Karpas-422 (cell line): ENCODE measurements at regions not wholly inside any gene's neighbourhood (a gene's known extent, or its start where the extent isn't known, plus 50 kb on each side); places are given as distances from the start of the nearest gene placed in this dataset.

ENCODE experiments used
- DNase-seq: peaks from one replicate; pipeline ENCODE4 v3.0.0-alpha.2; 2015
- H2AFZ ChIP-seq: fragments of 200-600 bp; sonication (generic); 2 replicates; pipeline ENCODE4 v1.6.1; 2014; ENCODE audit warnings: antibody characterized with exemption, low read length, mixed read lengths
- H3K27ac ChIP-seq: fragments of 200-600 bp; sonication (generic); 2 replicates; pipeline ENCODE4 v1.5.1; 2014; ENCODE audit warnings: mild to moderate bottlenecking, low read length, moderate library complexity
- H3K27me3 ChIP-seq: fragments of 200-600 bp; sonication (generic); 2 replicates; pipeline ENCODE4 v1.6.1; 2014; ENCODE audit warnings: low read length, mixed read lengths
- H3K36me3 ChIP-seq: fragments of 200-600 bp; sonication (generic); 2 replicates; pipeline ENCODE4 v1.6.1; 2014; ENCODE audit warnings: low read length, mixed read lengths; ENCODE audit not compliant: insufficient read depth
- H3K4me1 ChIP-seq: fragments of 200-600 bp; sonication (generic); 2 replicates; pipeline ENCODE4 v1.6.1; 2014; ENCODE audit warnings: mild to moderate bottlenecking, low read length, mixed read lengths
- H3K4me2 ChIP-seq: fragments of 200-600 bp; sonication (generic); 2 replicates; pipeline ENCODE4 v1.6.1; 2014; ENCODE audit warnings: low read length, low read depth, mild to moderate bottlenecking; ENCODE audit not compliant: poor library complexity, severe bottlenecking
- H3K4me3 ChIP-seq: fragments of 200-600 bp; sonication (generic); 2 replicates; pipeline ENCODE4 v1.5.1; 2014; ENCODE audit warnings: mild to moderate bottlenecking, antibody characterized with exemption, low read length, mixed read lengths
- H3K79me2 ChIP-seq: fragments of 200-600 bp; sonication (generic); 2 replicates; pipeline ENCODE4 v1.6.1; 2014; ENCODE audit warnings: mild to moderate bottlenecking, low read length, mixed read lengths
- H3K9ac ChIP-seq: fragments of 200-600 bp; sonication (generic); 2 replicates; pipeline ENCODE4 v1.6.0; 2014; ENCODE audit warnings: low read length
- H3K9me2 ChIP-seq: fragments of 200-600 bp; sonication (generic), shearing (Covaris generic); replicated peaks from 2 replicates; pipeline ENCODE4 v1.6.0; 2014; ENCODE audit warnings: mild to moderate bottlenecking, low read length, moderate library complexity; ENCODE audit not compliant: insufficient read depth
- H3K9me3 ChIP-seq: fragments of 300-700, 200-600 bp; sonication (generic); 2 replicates; pipeline ENCODE4 v1.6.1; 2014; ENCODE audit warnings: low read length, mixed read lengths
- H4K20me1 ChIP-seq: fragments of 200-600 bp; sonication (generic); 2 replicates; pipeline ENCODE4 v1.6.1; 2014; ENCODE audit warnings: mild to moderate bottlenecking, antibody characterized with exemption, low read length, low read depth; ENCODE audit not compliant: insufficient read depth

DNA sequence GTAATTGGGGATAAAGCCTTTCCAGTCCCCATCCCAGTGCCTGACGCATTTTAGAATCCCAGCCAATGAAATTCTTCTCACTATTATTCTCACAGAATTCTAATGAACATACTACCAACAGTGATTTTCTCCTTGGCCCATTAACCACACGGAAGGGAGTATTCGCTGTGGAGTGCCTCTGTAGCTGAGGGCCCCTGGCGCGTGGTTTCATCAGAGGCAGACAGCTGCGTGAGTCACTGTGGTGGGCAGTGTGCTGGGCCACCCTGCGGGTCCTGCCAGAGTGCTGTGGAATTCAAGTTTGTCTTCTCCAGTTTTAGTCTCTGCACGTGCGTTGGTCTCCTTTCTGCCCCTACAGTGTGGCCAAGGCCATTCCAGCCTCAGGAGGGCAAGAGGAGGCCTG is 335.4 kb upstream of the FAT1 start:
- no peaks in the 10 kb centered on the region for H3K9me2 ChIP-seq
- DNase-seq = no peak

GRCh38 chr4:187059895-187060294 is 336.2 kb upstream of the FAT1 start:
- no peak overlapping the region for H2AFZ ChIP-seq
- no peak for DNase-seq

More for the DNA sequence above, 335.4 kb upstream of the FAT1 start:
- H2AFZ ChIP-seq = no peak overlapping the region
- H3K4me2 ChIP-seq = no peak overlapping the region
- H3K9me3 ChIP-seq = no peaks in the 10 kb centered on the region
- H3K79me2 ChIP-seq = no peaks in the 10 kb centered on the region
- no peaks in the 10 kb centered on the region for H3K4me1 ChIP-seq
- no peaks in the 10 kb centered on the region for H3K36me3 ChIP-seq
- H3K9ac ChIP-seq = no peak overlapping the region
- H3K4me3 ChIP-seq = no peak overlapping the region
- no peaks in the 10 kb centered on the region for H3K27me3 ChIP-seq
- no peak overlapping the region for H3K27ac ChIP-seq
- no peaks in the 10 kb centered on the region for H4K20me1 ChIP-seq

DNA sequence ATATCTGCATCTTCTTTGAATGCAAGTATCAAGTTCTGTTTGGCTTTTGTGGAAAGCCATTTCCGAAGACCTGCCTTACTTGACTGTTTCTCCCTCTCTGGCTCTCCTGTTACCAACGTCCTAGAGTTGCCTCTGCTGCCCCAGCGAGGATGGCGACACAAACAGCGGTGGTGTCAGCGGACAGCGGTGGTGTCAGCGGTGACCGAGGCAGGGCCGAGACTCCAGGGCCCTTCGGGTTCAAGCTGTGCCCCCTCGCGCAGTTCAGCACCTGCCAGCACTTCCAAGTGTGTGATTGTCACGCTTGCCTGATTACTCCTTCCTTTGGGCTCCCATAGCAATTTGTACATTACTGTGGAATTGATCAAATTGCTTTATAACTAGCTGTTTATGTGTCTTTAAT is 336.9 kb upstream of the FAT1 start:
- Histone ChIP-seq H3K36me3 (no peaks in the 10 kb centered on the region), H3K27ac (no peak overlapping the region), H2AFZ (no peak overlapping the region), H3K9me2 (no peaks in the 10 kb centered on the region), H3K9me3 (no peaks in the 10 kb centered on the region), H3K9ac (no peak overlapping the region), H3K79me2 (no peaks in the 10 kb centered on the region), H3K4me1 (no peaks in the 10 kb centered on the region), H3K4me3 (no peak overlapping the region), H3K27me3 (no peaks in the 10 kb centered on the region), H4K20me1 (no peaks in the 10 kb centered on the region), H3K4me2 (no peak overlapping the region)
- DNase-seq = no peak

More at GRCh38 chr4:187059895-187060294, 336.2 kb upstream of the FAT1 start:
- Histone ChIP-seq H3K4me3 (no peak overlapping the region), H3K9me2 (no peaks in the 10 kb centered on the region), H3K27ac (no peak overlapping the region), H3K4me2 (no peak overlapping the region), H3K36me3 (no peaks in the 10 kb centered on the region), H3K79me2 (no peaks in the 10 kb centered on the region), H3K9ac (no peak overlapping the region), H3K27me3 (no peaks in the 10 kb centered on the region), H3K9me3 (no peaks in the 10 kb centered on the region), H4K20me1 (no peaks in the 10 kb centered on the region), H3K4me1 (no peaks in the 10 kb centered on the region)

GRCh38 chr4:187063251-187063650 is 339.6 kb upstream of the FAT1 start:
- no peaks in the 10 kb centered on the region for H4K20me1 ChIP-seq
- no peaks in the 10 kb centered on the region for H3K79me2 ChIP-seq
- H3K27ac ChIP-seq = no peak overlapping the region
- no peaks in the 10 kb centered on the region for H3K36me3 ChIP-seq
- H3K4me1 ChIP-seq = no peaks in the 10 kb centered on the region
- H3K4me2 ChIP-seq = no peak overlapping the region
- DNase-seq = no peak
- no peak overlapping the region for H2AFZ ChIP-seq
- H3K9me3 ChIP-seq = no peaks in the 10 kb centered on the region
- no peaks in the 10 kb centered on the region for H3K9me2 ChIP-seq
- H3K9ac ChIP-seq = no peak overlapping the region
- H3K4me3 ChIP-seq = no peak overlapping the region
- H3K27me3 ChIP-seq = no peaks in the 10 kb centered on the region

GRCh38 chr4:187064033-187064432 is 340.4 kb upstream of the FAT1 start:
- Histone ChIP-seq H3K4me1 (no peaks in the 10 kb centered on the region), H2AFZ (no peak overlapping the region), H3K27ac (no peak overlapping the region), H4K20me1 (no peaks in the 10 kb centered on the region), H3K79me2 (no peaks in the 10 kb centered on the region), H3K9me3 (no peaks in the 10 kb centered on the region), H3K9me2 (no peaks in the 10 kb centered on the region), H3K4me3 (no peak overlapping the region), H3K27me3 (no peaks in the 10 kb centered on the region), H3K4me2 (no peak overlapping the region), H3K36me3 (no peaks in the 10 kb centered on the region), H3K9ac (no peak overlapping the region)
- DNase-seq = no peak

DNA sequence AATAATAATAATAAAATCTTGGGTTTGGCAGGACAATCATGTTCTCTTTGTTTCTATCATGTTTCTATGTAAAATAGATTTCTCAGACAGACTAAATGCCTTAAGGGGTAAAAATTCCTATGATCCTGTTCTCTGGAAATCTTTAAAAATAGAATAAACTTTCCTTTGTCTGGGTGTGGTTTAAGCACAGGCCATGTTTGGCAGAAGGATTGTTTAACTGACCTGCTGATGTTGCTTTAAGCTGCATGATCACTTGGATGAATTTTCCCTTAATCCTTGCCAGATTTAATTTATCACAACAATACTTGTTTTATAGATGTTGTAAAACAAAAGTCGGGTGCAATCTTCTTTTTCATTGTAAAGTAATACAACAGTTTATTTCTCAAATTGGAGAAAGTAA is 341.7 kb upstream of the FAT1 start:
- no peak overlapping the region for H3K9ac ChIP-seq
- H3K4me1 ChIP-seq = no peaks in the 10 kb centered on the region
- no peak overlapping the region for H3K27ac ChIP-seq
- H3K36me3 ChIP-seq = no peaks in the 10 kb centered on the region
- H2AFZ ChIP-seq = no peak overlapping the region
- H3K79me2 ChIP-seq = no peaks in the 10 kb centered on the region
- H3K9me2 ChIP-seq = no peaks in the 10 kb centered on the region
- no peak overlapping the region for H3K4me3 ChIP-seq
- no peaks in the 10 kb centered on the region for H3K9me3 ChIP-seq
- no peak overlapping the region for H3K4me2 ChIP-seq
- no peak for DNase-seq
- H3K27me3 ChIP-seq = no peaks in the 10 kb centered on the region
- no peaks in the 10 kb centered on the region for H4K20me1 ChIP-seq

GRCh38 chr4:187065806-187066205 is 342.1 kb upstream of the FAT1 start:
- H2AFZ ChIP-seq = no peak overlapping the region
- H3K9me3 ChIP-seq = no peaks in the 10 kb centered on the region
- no peak overlapping the region for H3K4me2 ChIP-seq
- no peaks in the 10 kb centered on the region for H4K20me1 ChIP-seq
- H3K27ac ChIP-seq = no peak overlapping the region
- no peak overlapping the region for H3K9ac ChIP-seq
- H3K9me2 ChIP-seq = no peaks in the 10 kb centered on the region
- no peak for DNase-seq
- H3K27me3 ChIP-seq = no peaks in the 10 kb centered on the region
- no peak overlapping the region for H3K4me3 ChIP-seq
- no peaks in the 10 kb centered on the region for H3K4me1 ChIP-seq
- H3K36me3 ChIP-seq = no peaks in the 10 kb centered on the region
- H3K79me2 ChIP-seq = no peaks in the 10 kb centered on the region

DNA sequence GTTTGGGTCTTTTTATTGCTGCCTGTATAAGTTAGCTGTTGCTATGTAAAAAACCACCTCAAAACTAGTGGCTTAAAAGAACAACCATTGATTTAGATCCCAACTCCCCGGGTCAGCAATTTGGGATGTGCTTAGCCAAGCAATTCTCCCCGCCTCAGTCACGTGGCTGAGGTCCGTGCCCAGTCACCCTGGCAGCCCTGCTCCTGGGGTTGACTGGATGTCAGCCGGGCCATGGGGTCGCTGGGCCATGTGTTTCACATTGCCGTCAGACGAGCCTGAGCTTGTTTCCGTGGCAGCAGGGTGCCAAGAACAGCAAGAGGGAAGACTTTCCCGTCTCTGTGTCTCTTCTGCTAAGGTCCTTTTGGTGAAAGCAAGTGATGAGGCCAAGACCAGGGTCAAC is 345.7 kb upstream of the FAT1 start:
- Histone ChIP-seq H3K27me3 (no peaks in the 10 kb centered on the region), H3K36me3 (no peaks in the 10 kb centered on the region), H3K9me2 (no peaks in the 10 kb centered on the region), H3K4me1 (no peaks in the 10 kb centered on the region), H3K79me2 (no peaks in the 10 kb centered on the region), H3K4me2 (no peak overlapping the region), H3K4me3 (no peak overlapping the region), H3K9me3 (no peaks in the 10 kb centered on the region), H2AFZ (no peak overlapping the region), H4K20me1 (no peaks in the 10 kb centered on the region), H3K27ac (no peak overlapping the region), H3K9ac (no peak overlapping the region)
- DNase-seq = no peak

DNA sequence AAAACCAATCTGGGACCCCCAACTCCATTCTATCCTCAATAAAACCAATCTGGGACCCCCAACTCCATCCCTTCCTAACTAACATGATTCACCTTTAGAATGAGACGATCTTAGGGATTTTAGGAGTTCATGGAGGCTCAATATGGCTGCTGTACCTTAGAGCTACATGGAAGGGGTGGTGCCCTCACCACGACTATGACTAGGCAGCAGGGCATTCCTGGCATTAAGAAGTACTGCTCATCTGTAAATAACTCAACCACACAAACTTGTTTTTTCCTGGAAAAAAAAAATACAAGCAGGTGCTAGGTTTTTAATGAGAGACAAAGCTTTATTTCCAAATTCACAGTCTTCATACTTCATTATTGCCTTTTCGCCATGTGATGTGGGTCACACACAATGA is 346.5 kb upstream of the FAT1 start:
- Histone ChIP-seq H3K27me3 (no peaks in the 10 kb centered on the region), H3K9ac (no peak overlapping the region), H3K36me3 (no peaks in the 10 kb centered on the region), H3K4me1 (no peaks in the 10 kb centered on the region), H4K20me1 (no peaks in the 10 kb centered on the region), H3K4me3 (no peak overlapping the region), H2AFZ (no peak overlapping the region), H3K79me2 (no peaks in the 10 kb centered on the region), H3K27ac (no peak overlapping the region), H3K4me2 (no peak overlapping the region), H3K9me3 (no peaks in the 10 kb centered on the region), H3K9me2 (no peaks in the 10 kb centered on the region)
- DNase-seq = no peak
